Liver (tissue), 8 donors: ENCODE measurements at regions not wholly inside any gene's neighbourhood (a gene's known extent, or its start where the extent isn't known, plus 50 kb on each side); places are given as distances from the start of the nearest gene placed in this dataset.

Experiments used
- DNase-seq: peaks from one replicate; pipeline ENCODE4 v3.0.0-alpha.2; 2017; ENCODE audit warnings: low spot score
- H3K27ac ChIP-seq, 2 donors: one replicate each; pipeline ENCODE4 v1.7.0; 2013; ENCODE audit warnings: inconsistent platforms in 2 of 2, low read length in 2 of 2, control low read depth in 1 of 2, low read depth in 1 of 2, mild to moderate bottlenecking in 1 of 2
- H3K27me3 ChIP-seq, 4 donors: one replicate each; pipeline versions ENCODE4 v1.6.1 to v1.7.0; 2013; ENCODE audit warnings: low read length in 3 of 4, inconsistent platforms in 1 of 4, mild to moderate bottlenecking in 1 of 4, moderate library complexity in 1 of 4; ENCODE audit not compliant: control insufficient read depth in 4 of 4, insufficient read depth in 4 of 4
- H3K36me3 ChIP-seq, 4 donors: one replicate each; pipeline versions ENCODE4 v1.6.1 to v1.7.0; 2013; ENCODE audit warnings: low read length in 3 of 4, mild to moderate bottlenecking in 3 of 4, low read depth in 1 of 4, moderate library complexity in 1 of 4; ENCODE audit not compliant: control insufficient read depth in 4 of 4, insufficient read depth in 3 of 4
- H3K4me1 ChIP-seq, 4 donors: one replicate each; pipeline versions ENCODE4 v1.6.1 to v1.7.0; 2013; ENCODE audit warnings: low read length in 3 of 4, mild to moderate bottlenecking in 3 of 4, moderate library complexity in 1 of 4; ENCODE audit not compliant: control insufficient read depth in 4 of 4, insufficient read depth in 4 of 4
- H3K4me3 ChIP-seq, 3 donors: one replicate each; pipeline versions ENCODE4 v1.6.1 to v1.7.0; 2013; ENCODE audit warnings: low read length in 3 of 3, control low read depth in 1 of 3, low read depth in 1 of 3, mild to moderate bottlenecking in 1 of 3
- H3K9ac ChIP-seq, 2 donors: one replicate each; pipeline ENCODE4 v1.7.0; 2013; ENCODE audit warnings: low read length in 2 of 2, mild to moderate bottlenecking in 2 of 2, moderate library complexity in 2 of 2, control low read depth in 1 of 2, low read depth in 1 of 2
- H3K9me3 ChIP-seq, 4 donors: one replicate each; pipeline versions ENCODE4 v1.6.1 to v1.7.0; 2013; ENCODE audit warnings: low read length in 3 of 4; ENCODE audit not compliant: control insufficient read depth in 4 of 4
- EGR1 ChIP-seq, 2 donors: IDR thresholded peaks; 2 replicates each; pipeline ENCODE4 v1.6.1; 2016 to 2018; ENCODE audit warnings: antibody characterized with exemption in 2 of 2, low read depth in 2 of 2
- FOXA1 ChIP-seq: IDR thresholded peaks from 2 replicates; pipeline ENCODE4 v1.6.1; 2016; ENCODE audit warnings: antibody characterized with exemption
- FOXA2 ChIP-seq: IDR thresholded peaks from 2 replicates; pipeline ENCODE4 v1.6.1; 2016; ENCODE audit warnings: antibody characterized with exemption
- GABPA ChIP-seq, 2 donors: IDR thresholded peaks in 1 of 2; conservative IDR thresholded peaks in 1 of 2; 2 replicates each; pipeline ENCODE4 v1.6.1; 2016; ENCODE audit warnings: antibody characterized with exemption in 2 of 2, mild to moderate bottlenecking in 1 of 2, moderate library complexity in 1 of 2
- HNF4A ChIP-seq, 2 donors: conservative IDR thresholded peaks; 2 replicates each; pipeline ENCODE4 v1.6.1; 2016; ENCODE audit warnings: antibody characterized with exemption in 2 of 2, mild to moderate bottlenecking in 2 of 2
- HNF4G ChIP-seq: IDR thresholded peaks from 2 replicates; pipeline ENCODE4 v1.6.1; 2016; ENCODE audit warnings: antibody characterized with exemption
- JUND ChIP-seq, 2 donors: IDR thresholded peaks; 2 replicates each; pipeline ENCODE4 v1.6.1; 2016; ENCODE audit warnings: antibody characterized with exemption in 2 of 2
- NR2F2 ChIP-seq: IDR thresholded peaks from 2 replicates; pipeline ENCODE4 v1.6.1; 2016; ENCODE audit warnings: antibody characterized with exemption
- RAD21 ChIP-seq, 2 donors: IDR thresholded peaks; 2 replicates each; pipeline ENCODE4 v1.6.1; 2016; ENCODE audit warnings: antibody characterized with exemption in 2 of 2, mild to moderate bottlenecking in 2 of 2
- RXRA ChIP-seq, 2 donors: IDR thresholded peaks; 2 replicates each; pipeline ENCODE4 v1.6.1; 2017 to 2018; ENCODE audit warnings: antibody characterized with exemption in 2 of 2, mild to moderate bottlenecking in 1 of 2
- SP1 ChIP-seq: IDR thresholded peaks from 2 replicates; pipeline ENCODE4 v1.6.1; 2018; ENCODE audit warnings: antibody characterized with exemption, mild to moderate bottlenecking
- TAF1 ChIP-seq: conservative IDR thresholded peaks from 2 replicates; pipeline ENCODE4 v1.6.1; 2016; ENCODE audit warnings: antibody characterized with exemption, mild to moderate bottlenecking
- YY1 ChIP-seq: IDR thresholded peaks from 2 replicates; pipeline ENCODE4 v1.6.1; 2016; ENCODE audit warnings: antibody characterized with exemption, mild to moderate bottlenecking
- WGBS: extraction: QIAGEN DNeasy Blood & Tissue Kit; methylation state at CpG from one replicate; pipeline ENCODE4 v1.1.7; 2013; 5-methylcytosine and 5-hydroxymethylcytosine counted together
- TF ChIP-seq, protein P1 (sequence below): fragments of 150-350 bp; IDR thresholded peaks from 2 replicates; pipeline ENCODE4 v1.5.1; 2017; ENCODE audit warnings: improper control_type of control experiment, low read depth, low read length; ENCODE audit not compliant: missing input control
- TF ChIP-seq, protein P2 (sequence below): IDR thresholded peaks from 2 replicates; pipeline ENCODE4 v1.6.1; 2016; ENCODE audit warnings: antibody characterized with exemption, mild to moderate bottlenecking
- TF ChIP-seq, protein P3 (sequence below): IDR thresholded peaks from 2 replicates; pipeline ENCODE4 v1.6.1; 2016; ENCODE audit warnings: antibody characterized with exemption
- TF ChIP-seq, protein P4 (sequence below): IDR thresholded peaks from 2 replicates; pipeline ENCODE4 v1.6.1; 2016; ENCODE audit warnings: antibody characterized with exemption
- TF ChIP-seq, protein P5 (sequence below): IDR thresholded peaks from 2 replicates; pipeline ENCODE4 v1.6.1; 2016; ENCODE audit warnings: antibody characterized with exemption
- donor health status: healthy.
- donor health status: healthy.
- donor health status: healthy.
- donor health status: healthy.
- donor health status: healthy.

DNA sequence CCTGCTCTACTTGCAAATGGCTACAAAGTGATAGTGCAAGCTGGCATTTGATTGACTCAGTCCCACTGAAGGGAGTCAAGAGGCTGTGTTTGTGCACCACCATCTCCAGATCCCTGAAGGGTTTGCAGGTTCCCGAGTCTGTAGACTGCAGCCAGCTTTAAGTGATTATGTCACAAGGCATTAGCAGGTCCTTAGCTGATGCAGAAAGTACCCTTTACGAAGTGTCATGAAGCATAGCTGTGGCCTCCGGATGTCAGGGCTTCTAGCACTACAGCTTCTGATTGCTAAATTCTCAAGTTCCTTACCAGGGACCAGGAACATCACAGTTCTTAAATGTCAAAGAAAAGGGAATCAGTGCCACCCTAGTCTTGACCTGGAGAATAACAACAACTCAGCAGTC is 311.3 kb upstream of the TRPC7 start:
- TF ChIP-seq, protein P1, sequence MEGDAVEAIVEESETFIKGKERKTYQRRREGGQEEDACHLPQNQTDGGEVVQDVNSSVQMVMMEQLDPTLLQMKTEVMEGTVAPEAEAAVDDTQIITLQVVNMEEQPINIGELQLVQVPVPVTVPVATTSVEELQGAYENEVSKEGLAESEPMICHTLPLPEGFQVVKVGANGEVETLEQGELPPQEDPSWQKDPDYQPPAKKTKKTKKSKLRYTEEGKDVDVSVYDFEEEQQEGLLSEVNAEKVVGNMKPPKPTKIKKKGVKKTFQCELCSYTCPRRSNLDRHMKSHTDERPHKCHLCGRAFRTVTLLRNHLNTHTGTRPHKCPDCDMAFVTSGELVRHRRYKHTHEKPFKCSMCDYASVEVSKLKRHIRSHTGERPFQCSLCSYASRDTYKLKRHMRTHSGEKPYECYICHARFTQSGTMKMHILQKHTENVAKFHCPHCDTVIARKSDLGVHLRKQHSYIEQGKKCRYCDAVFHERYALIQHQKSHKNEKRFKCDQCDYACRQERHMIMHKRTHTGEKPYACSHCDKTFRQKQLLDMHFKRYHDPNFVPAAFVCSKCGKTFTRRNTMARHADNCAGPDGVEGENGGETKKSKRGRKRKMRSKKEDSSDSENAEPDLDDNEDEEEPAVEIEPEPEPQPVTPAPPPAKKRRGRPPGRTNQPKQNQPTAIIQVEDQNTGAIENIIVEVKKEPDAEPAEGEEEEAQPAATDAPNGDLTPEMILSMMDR = no peak
- TF ChIP-seq YY1 = no peak
- TF ChIP-seq NR2F2 = no peak
- no peak for TF ChIP-seq JUND (IDR thresholded peaks at IDR 0.05)
- no peak for TF ChIP-seq HNF4A (conservative IDR thresholded peaks at IDR 0.05)
- TF ChIP-seq RXRA (IDR thresholded peaks at IDR 0.05) = no peak
- TF ChIP-seq GABPA (IDR thresholded peaks at IDR 0.05 in 1 of 2, conservative IDR thresholded peaks at IDR 0.05 in 1 of 2) = no peak
- TF ChIP-seq, protein P2, sequence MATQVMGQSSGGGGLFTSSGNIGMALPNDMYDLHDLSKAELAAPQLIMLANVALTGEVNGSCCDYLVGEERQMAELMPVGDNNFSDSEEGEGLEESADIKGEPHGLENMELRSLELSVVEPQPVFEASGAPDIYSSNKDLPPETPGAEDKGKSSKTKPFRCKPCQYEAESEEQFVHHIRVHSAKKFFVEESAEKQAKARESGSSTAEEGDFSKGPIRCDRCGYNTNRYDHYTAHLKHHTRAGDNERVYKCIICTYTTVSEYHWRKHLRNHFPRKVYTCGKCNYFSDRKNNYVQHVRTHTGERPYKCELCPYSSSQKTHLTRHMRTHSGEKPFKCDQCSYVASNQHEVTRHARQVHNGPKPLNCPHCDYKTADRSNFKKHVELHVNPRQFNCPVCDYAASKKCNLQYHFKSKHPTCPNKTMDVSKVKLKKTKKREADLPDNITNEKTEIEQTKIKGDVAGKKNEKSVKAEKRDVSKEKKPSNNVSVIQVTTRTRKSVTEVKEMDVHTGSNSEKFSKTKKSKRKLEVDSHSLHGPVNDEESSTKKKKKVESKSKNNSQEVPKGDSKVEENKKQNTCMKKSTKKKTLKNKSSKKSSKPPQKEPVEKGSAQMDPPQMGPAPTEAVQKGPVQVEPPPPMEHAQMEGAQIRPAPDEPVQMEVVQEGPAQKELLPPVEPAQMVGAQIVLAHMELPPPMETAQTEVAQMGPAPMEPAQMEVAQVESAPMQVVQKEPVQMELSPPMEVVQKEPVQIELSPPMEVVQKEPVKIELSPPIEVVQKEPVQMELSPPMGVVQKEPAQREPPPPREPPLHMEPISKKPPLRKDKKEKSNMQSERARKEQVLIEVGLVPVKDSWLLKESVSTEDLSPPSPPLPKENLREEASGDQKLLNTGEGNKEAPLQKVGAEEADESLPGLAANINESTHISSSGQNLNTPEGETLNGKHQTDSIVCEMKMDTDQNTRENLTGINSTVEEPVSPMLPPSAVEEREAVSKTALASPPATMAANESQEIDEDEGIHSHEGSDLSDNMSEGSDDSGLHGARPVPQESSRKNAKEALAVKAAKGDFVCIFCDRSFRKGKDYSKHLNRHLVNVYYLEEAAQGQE = no peak
- no peak for TF ChIP-seq FOXA2
- no peak for TF ChIP-seq EGR1 (IDR thresholded peaks at IDR 0.05; ENCODE audit: low read depth in 2 of 2)
- TF ChIP-seq, protein P3, sequence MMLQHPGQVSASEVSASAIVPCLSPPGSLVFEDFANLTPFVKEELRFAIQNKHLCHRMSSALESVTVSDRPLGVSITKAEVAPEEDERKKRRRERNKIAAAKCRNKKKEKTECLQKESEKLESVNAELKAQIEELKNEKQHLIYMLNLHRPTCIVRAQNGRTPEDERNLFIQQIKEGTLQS = no peak
- no peak for TF ChIP-seq TAF1
- TF ChIP-seq, protein P4, sequence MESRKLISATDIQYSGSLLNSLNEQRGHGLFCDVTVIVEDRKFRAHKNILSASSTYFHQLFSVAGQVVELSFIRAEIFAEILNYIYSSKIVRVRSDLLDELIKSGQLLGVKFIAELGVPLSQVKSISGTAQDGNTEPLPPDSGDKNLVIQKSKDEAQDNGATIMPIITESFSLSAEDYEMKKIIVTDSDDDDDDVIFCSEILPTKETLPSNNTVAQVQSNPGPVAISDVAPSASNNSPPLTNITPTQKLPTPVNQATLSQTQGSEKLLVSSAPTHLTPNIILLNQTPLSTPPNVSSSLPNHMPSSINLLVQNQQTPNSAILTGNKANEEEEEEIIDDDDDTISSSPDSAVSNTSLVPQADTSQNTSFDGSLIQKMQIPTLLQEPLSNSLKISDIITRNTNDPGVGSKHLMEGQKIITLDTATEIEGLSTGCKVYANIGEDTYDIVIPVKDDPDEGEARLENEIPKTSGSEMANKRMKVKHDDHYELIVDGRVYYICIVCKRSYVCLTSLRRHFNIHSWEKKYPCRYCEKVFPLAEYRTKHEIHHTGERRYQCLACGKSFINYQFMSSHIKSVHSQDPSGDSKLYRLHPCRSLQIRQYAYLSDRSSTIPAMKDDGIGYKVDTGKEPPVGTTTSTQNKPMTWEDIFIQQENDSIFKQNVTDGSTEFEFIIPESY = no peak
- TF ChIP-seq, protein P5, sequence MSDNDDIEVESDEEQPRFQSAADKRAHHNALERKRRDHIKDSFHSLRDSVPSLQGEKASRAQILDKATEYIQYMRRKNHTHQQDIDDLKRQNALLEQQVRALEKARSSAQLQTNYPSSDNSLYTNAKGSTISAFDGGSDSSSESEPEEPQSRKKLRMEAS = no peak
- no peak for TF ChIP-seq HNF4G
- TF ChIP-seq FOXA1 = no peak
- TF ChIP-seq RAD21 (IDR thresholded peaks at IDR 0.05) = no peak
- no peak for TF ChIP-seq SP1
- no peak overlapping the region for H3K4me3 ChIP-seq

DNA sequence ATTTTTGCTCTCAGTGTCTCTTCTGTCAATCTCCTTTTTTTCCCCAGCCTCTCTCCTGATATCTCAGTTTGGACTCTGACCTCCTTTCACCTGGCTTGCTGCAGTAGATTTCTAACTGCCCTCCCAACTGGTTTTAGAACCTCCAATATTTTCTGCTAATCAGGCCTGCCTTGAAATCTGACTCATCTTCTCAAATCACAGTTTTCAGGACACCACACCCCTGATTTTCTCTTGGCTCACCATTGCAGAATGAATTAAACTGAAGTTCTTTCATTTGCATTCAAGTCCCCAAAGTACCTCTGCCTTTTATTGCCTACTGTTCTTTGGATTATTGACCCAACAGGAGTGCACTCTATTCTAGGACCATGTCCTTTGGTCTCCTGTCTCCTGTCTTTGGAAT is 310.4 kb upstream of the TRPC7 start:
- Histone ChIP-seq H3K9me3 (no peaks in the 10 kb centered on the region), H3K9ac (no peak overlapping the region), H3K4me1 (no peaks in the 10 kb centered on the region), H3K36me3 (no peaks in the 10 kb centered on the region), H3K27ac (no peak overlapping the region), H3K27me3 (no peaks in the 10 kb centered on the region), H3K4me3 (no peak overlapping the region)
- TF ChIP-seq HNF4G = no peak
- TF ChIP-seq RAD21 (IDR thresholded peaks at IDR 0.05) = no peak
- no peak for DNase-seq

More for the DNA sequence above, 311.3 kb upstream of the TRPC7 start:
- 81% methylated on average over 3 of the region's 3 CpGs for WGBS
- H3K9me3 ChIP-seq = no peaks in the 10 kb centered on the region
- DNase-seq = no peak
- H3K4me1 ChIP-seq = no peaks in the 10 kb centered on the region
- no peak overlapping the region for H3K9ac ChIP-seq
- H3K27me3 ChIP-seq = no peaks in the 10 kb centered on the region
- no peak overlapping the region for H3K27ac ChIP-seq
- H3K36me3 ChIP-seq = no peaks in the 10 kb centered on the region
